ENCODE measurements at regions not wholly inside any gene's neighbourhood (a gene's known extent, or its start where the extent isn't known, plus 50 kb on each side); places are given as distances from the start of the nearest gene placed in this dataset.

GRCh38 chr1:238458899-238459298 lies 568.2 kb upstream of the ZP4 start:
- ChIA-PET CTCF (no interaction called here), POLR2A (no interaction called here)
- intact Hi-C loops (cut with micrococcal nuclease): no loop called here
- no peak for DNase-seq
- H3K4me2 ChIP-seq (replicated peaks; ENCODE audit: low read depth, low read length, poor library complexity, severe bottlenecking): no peak overlapping the region
- H3K36me3 ChIP-seq (replicated peaks in 1 of 2; ENCODE audit: control extremely low read depth in 1 of 2, control insufficient read depth in 1 of 2, extremely low read depth in 1 of 2, insufficient read depth in 2 of 2, low read length in 1 of 2): no peaks in the 10 kb centered on the region
- no peak overlapping the region for H3K27ac ChIP-seq (ENCODE audit: low read length in 2 of 2)
- Mint-ChIP-seq H3K4me1 (no peaks in the 10 kb centered on the region), H3K9me3 (ENCODE audit: insufficient read depth) (peaks cover 3% of the 10 kb centered on the region), H3K27ac (no peak overlapping the region), H3K4me3 (no peak overlapping the region), H3K27me3 (no peaks in the 10 kb centered on the region)
- H3K9ac ChIP-seq (ENCODE audit: low read length): no peak overlapping the region
- no peaks in the 10 kb centered on the region for H3K27me3 ChIP-seq (replicated peaks in 1 of 4; ENCODE audit: control extremely low read depth in 1 of 4, control insufficient read depth in 3 of 4, insufficient read depth in 4 of 4, low read length in 3 of 4)
- no peaks in the 10 kb centered on the region for H3K4me1 ChIP-seq (ENCODE audit: control insufficient read depth in 2 of 2, insufficient read depth in 2 of 2, low read length in 2 of 2)
- H2AFZ ChIP-seq (ENCODE audit: insufficient read depth, low read depth, low read length, poor library complexity, severe bottlenecking): no peak overlapping the region
- no peak for ATAC-seq (ENCODE audit: low read depth)
- H3K9me3 ChIP-seq (ENCODE audit: control extremely low read depth in 1 of 3, control insufficient read depth in 2 of 3, insufficient read depth in 1 of 3, low read length in 2 of 3): no peaks in the 10 kb centered on the region
- no peak overlapping the region for H3K4me3 ChIP-seq (ENCODE audit: control extremely low read depth in 1 of 5, extremely low read depth in 1 of 5, insufficient read depth in 1 of 5, low read depth in 2 of 5, low read length in 4 of 5)
- WGBS (ENCODE audit: insufficient coverage): 94% methylated on average over 2 of the region's 5 CpGs
- H4K20me1 ChIP-seq (ENCODE audit: control insufficient read depth, insufficient read depth, low read length, poor library complexity, severe bottlenecking): no peaks in the 10 kb centered on the region
- no peak for TF ChIP-seq EZH2 (IDR thresholded peaks at IDR 0.05; ENCODE audit: borderline replicate concordance, insufficient read depth, low read depth, low read length, poor library complexity, severe bottlenecking)
- TF ChIP-seq CTCF (IDR thresholded peaks at IDR 0.05): no peak
- H3K79me2 ChIP-seq (ENCODE audit: control insufficient read depth, insufficient read depth, low read length): no peaks in the 10 kb centered on the region

- H3K4me1 Mint-ChIP-seq: no peaks in the 10 kb centered on the region
- no peak overlapping the region for H3K4me3 Mint-ChIP-seq
- peaks cover 3% of the 10 kb centered on the region for H3K9me3 Mint-ChIP-seq (ENCODE audit: insufficient read depth)
- no peak for DNase-seq
- no peak overlapping the region for H3K27ac ChIP-seq (ENCODE audit: low read length in 2 of 2)
- no peak overlapping the region for H3K27ac Mint-ChIP-seq
- H3K9me3 ChIP-seq (ENCODE audit: control extremely low read depth in 1 of 3, control insufficient read depth in 2 of 3, insufficient read depth in 1 of 3, low read length in 2 of 3): no peaks in the 10 kb centered on the region
- no peak overlapping the region for H3K9ac ChIP-seq (ENCODE audit: low read length)
- no peak overlapping the region for H3K4me3 ChIP-seq (ENCODE audit: control extremely low read depth in 1 of 5, extremely low read depth in 1 of 5, insufficient read depth in 1 of 5, low read depth in 2 of 5, low read length in 4 of 5)
- no peak overlapping the region for H2AFZ ChIP-seq (ENCODE audit: insufficient read depth, low read depth, low read length, poor library complexity, severe bottlenecking)
- H3K36me3 ChIP-seq (replicated peaks in 1 of 2; ENCODE audit: control extremely low read depth in 1 of 2, control insufficient read depth in 1 of 2, extremely low read depth in 1 of 2, insufficient read depth in 2 of 2, low read length in 1 of 2): no peaks in the 10 kb centered on the region
- ChIA-PET POLR2A (no interaction called here), CTCF (no interaction called here)
- intact Hi-C loops (cut with micrococcal nuclease): no loop called here
- no peak for ATAC-seq (ENCODE audit: low read depth)
- no peak overlapping the region for H3K4me2 ChIP-seq (replicated peaks; ENCODE audit: low read depth, low read length, poor library complexity, severe bottlenecking)
- no peaks in the 10 kb centered on the region for H3K27me3 Mint-ChIP-seq
- no peaks in the 10 kb centered on the region for H3K27me3 ChIP-seq (replicated peaks in 1 of 4; ENCODE audit: control extremely low read depth in 1 of 4, control insufficient read depth in 3 of 4, insufficient read depth in 4 of 4, low read length in 3 of 4)
- H4K20me1 ChIP-seq (ENCODE audit: control insufficient read depth, insufficient read depth, low read length, poor library complexity, severe bottlenecking): no peaks in the 10 kb centered on the region
- TF ChIP-seq CTCF (IDR thresholded peaks at IDR 0.05) (no peak), EZH2 (IDR thresholded peaks at IDR 0.05; ENCODE audit: borderline replicate concordance, insufficient read depth, low read depth, low read length, poor library complexity, severe bottlenecking) (no peak)
- no peaks in the 10 kb centered on the region for H3K79me2 ChIP-seq (ENCODE audit: control insufficient read depth, insufficient read depth, low read length)
- H3K4me1 ChIP-seq (ENCODE audit: control insufficient read depth in 2 of 2, insufficient read depth in 2 of 2, low read length in 2 of 2): no peaks in the 10 kb centered on the region
These were observed 566.9 kb upstream of the ZP4 start for GRCh38 chr1:238457610-238458009.

Measured in B cell (primary cell).